Peyer's patch (tissue), 4 donors: ENCODE measurements at regions not wholly inside any gene's neighbourhood (a gene's known extent, or its start where the extent isn't known, plus 50 kb on each side); places are given as distances from the start of the nearest gene placed in this dataset.
A peak's percentile ranks its signal among the peaks of the same experiment; 100 is the strongest.

Experiments used
- DNase-seq, 3 donors: peaks; one replicate each; pipeline ENCODE4 v3.0.0-alpha.2; 2017 to 2019
- H3K27ac ChIP-seq, 4 donors: fragments of 200-600 bp; sonication (generic); one replicate each; pipeline ENCODE4 v1.5.1; 2016 to 2019
- H3K27me3 ChIP-seq, 2 donors: fragments of 200-600 bp; sonication (generic); one replicate each; pipeline ENCODE4 v1.5.1; 2019
- H3K36me3 ChIP-seq, 3 donors: fragments of 200-600 bp; sonication (generic); one replicate each; pipeline ENCODE4 v1.5.1; 2016 to 2019
- H3K4me1 ChIP-seq, 4 donors: fragments of 200-600 bp; sonication (generic); one replicate each; pipeline ENCODE4 v1.5.1; 2016 to 2019
- H3K4me3 ChIP-seq, 4 donors: fragments of 200-600 bp; sonication (generic); 1 replicate in 3 of 4; 2 replicates in 1 of 4; pipeline ENCODE4 v1.5.1; 2016 to 2019; ENCODE audit warnings: mild to moderate bottlenecking in 1 of 4
- H3K9me3 ChIP-seq, 4 donors: fragments of 200-600 bp; sonication (generic); one replicate each; pipeline ENCODE4 v1.5.1; 2016 to 2019; ENCODE audit warnings: mild to moderate bottlenecking in 1 of 4
- CTCF ChIP-seq, 6 experiments: fragments of 450-650 bp in 4 of 6; fragments of 200-600 bp in 2 of 6; sonication (generic) in 1 of 6; IDR thresholded peaks; one replicate each; pipeline ENCODE4 v1.5.1; 2017 to 2019; ENCODE audit warnings: antibody characterized with exemption in 6 of 6, mild to moderate bottlenecking in 3 of 6, moderate library complexity in 1 of 6
- POLR2A ChIP-seq, 2 donors: fragments of 450-650 bp; IDR thresholded peaks; one replicate each; pipeline ENCODE4 v1.5.1; 2017; ENCODE audit warnings: antibody characterized with exemption in 2 of 2, mild to moderate bottlenecking in 2 of 2, moderate library complexity in 2 of 2

GRCh38 chr12:97387844-97388243, 74.8 kb upstream of the RMST start:
- H3K27me3 ChIP-seq, result no peaks in the 10 kb centered on the region
- no peak overlapping the region for H3K4me3 ChIP-seq
- no peaks in the 10 kb centered on the region for H3K4me1 ChIP-seq
- no peaks in the 10 kb centered on the region for H3K9me3 ChIP-seq
- no peak overlapping the region for H3K27ac ChIP-seq
- TF ChIP-seq CTCF (IDR thresholded peaks at IDR 0.05) (no peak), POLR2A (IDR thresholded peaks at IDR 0.05) (no peak)
- no peaks in the 10 kb centered on the region for H3K36me3 ChIP-seq
- no peak for DNase-seq

GRCh38 chr12:97394657-97395056, 67.9 kb upstream of the RMST start:
- Histone ChIP-seq H3K36me3 (no peaks in the 10 kb centered on the region), H3K4me3 (no peak overlapping the region), H3K9me3 (no peaks in the 10 kb centered on the region), H3K27me3 (no peaks in the 10 kb centered on the region), H3K27ac (no peak overlapping the region), H3K4me1 (no peaks in the 10 kb centered on the region)
- DNase-seq, result no peak
- TF ChIP-seq CTCF (IDR thresholded peaks at IDR 0.05) (no peak), POLR2A (IDR thresholded peaks at IDR 0.05) (no peak)

GRCh38 chr12:97397008-97397407, 65.6 kb upstream of the RMST start:
- no peak for DNase-seq
- no peak for TF ChIP-seq CTCF (IDR thresholded peaks at IDR 0.05)
- no peak for TF ChIP-seq POLR2A (IDR thresholded peaks at IDR 0.05)
- Histone ChIP-seq H3K4me3 (no peak overlapping the region), H3K36me3 (no peaks in the 10 kb centered on the region), H3K27ac (no peak overlapping the region), H3K4me1 (no peaks in the 10 kb centered on the region), H3K9me3 (no peaks in the 10 kb centered on the region), H3K27me3 (no peaks in the 10 kb centered on the region)

- H3K4me3 ChIP-seq, result no peak overlapping the region
- H3K27ac ChIP-seq, result no peak overlapping the region
- H3K27me3 ChIP-seq, result no peaks in the 10 kb centered on the region
- H3K9me3 ChIP-seq, result no peaks in the 10 kb centered on the region
- no peaks in the 10 kb centered on the region for H3K36me3 ChIP-seq
- TF ChIP-seq CTCF (IDR thresholded peaks at IDR 0.05), result no peak
- no peak for TF ChIP-seq POLR2A (IDR thresholded peaks at IDR 0.05)
- H3K4me1 ChIP-seq, result no peaks in the 10 kb centered on the region
- DNase-seq, result no peak
These were observed 63.9 kb upstream of the RMST start for GRCh38 chr12:97398704-97399103.

- Histone ChIP-seq H3K36me3 (no peaks in the 10 kb centered on the region), H3K9me3 (no peaks in the 10 kb centered on the region), H3K4me1 (no peaks in the 10 kb centered on the region), H3K27me3 (no peaks in the 10 kb centered on the region), H3K27ac (no peak overlapping the region), H3K4me3 (no peak overlapping the region)
- no peak for DNase-seq
- TF ChIP-seq POLR2A (IDR thresholded peaks at IDR 0.05), result no peak
- no peak for TF ChIP-seq CTCF (IDR thresholded peaks at IDR 0.05)
These were observed 58.5 kb upstream of the RMST start for GRCh38 chr12:97404093-97404492.

DNA sequence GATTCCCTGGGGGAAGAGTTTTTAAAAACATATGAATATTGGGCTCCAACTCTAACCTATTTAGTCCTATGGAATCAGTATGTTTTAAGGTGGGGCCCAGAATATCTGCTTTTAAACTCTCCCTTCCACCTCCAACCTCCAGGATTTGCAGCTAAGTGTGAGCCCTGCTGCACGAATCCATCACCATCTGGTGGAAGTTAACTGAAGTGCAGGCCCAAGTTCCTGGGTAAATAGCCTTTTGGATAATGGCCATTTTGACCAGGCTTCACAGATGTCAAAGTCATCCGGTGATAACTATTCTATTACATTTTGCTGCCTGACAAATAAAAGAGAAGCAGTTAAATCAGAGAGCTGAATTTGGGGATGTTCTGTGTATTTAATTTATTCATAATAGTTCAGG, 58.1 kb upstream of the RMST start:
- Histone ChIP-seq H3K9me3 (no peaks in the 10 kb centered on the region), H3K27me3 (no peaks in the 10 kb centered on the region), H3K27ac (no peak overlapping the region), H3K36me3 (no peaks in the 10 kb centered on the region), H3K4me1 (no peaks in the 10 kb centered on the region), H3K4me3 (no peak overlapping the region)
- DNase-seq, result no peak
- peak; percentile 30 to 52 (median 34) for TF ChIP-seq CTCF (IDR thresholded peaks at IDR 0.05)
- TF ChIP-seq POLR2A (IDR thresholded peaks at IDR 0.05), result no peak
